GM12873 (cell line): ENCODE measurements at regions not wholly inside any gene's neighbourhood (a gene's known extent, or its start where the extent isn't known, plus 50 kb on each side); places are given as distances from the start of the nearest gene placed in this dataset.

Experiments
- CTCF ChIP-seq: IDR thresholded peaks from 2 replicates; pipeline ENCODE4 v1.5.1; 2012; ENCODE audit warnings: low read depth, mild to moderate bottlenecking, moderate library complexity, low read length, control low read depth; ENCODE audit not compliant: insufficient read depth; ENCODE audit errors: missing control alignments

- no peak for TF ChIP-seq CTCF
Observed at GRCh38 chr10:104563548-104563947, 77.5 kb upstream of the SORCS3 start.

DNA sequence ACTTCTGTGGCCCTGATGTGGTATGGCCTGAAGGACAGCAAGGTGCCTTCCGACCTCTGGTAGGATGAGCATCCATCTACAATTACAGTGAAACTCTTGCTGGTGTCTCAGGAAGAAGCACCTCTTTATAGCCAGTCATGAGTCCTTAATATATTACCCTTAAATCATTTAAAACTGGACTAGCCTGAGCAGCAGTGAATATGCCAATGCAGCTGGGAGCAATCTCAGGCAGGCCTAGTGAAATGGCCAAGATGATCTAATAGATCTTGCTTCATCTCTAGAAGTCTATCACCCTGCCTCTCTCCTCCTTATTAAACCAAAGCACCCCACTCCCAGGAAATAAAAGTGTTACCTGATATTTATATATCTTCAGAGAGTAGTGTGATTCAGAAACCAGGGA lies 66.7 kb upstream of the SORCS3 start:
- TF ChIP-seq CTCF = no peak

GRCh38 chr10:104574838-104575237 lies 66.3 kb upstream of the SORCS3 start:
- no peak for TF ChIP-seq CTCF

DNA sequence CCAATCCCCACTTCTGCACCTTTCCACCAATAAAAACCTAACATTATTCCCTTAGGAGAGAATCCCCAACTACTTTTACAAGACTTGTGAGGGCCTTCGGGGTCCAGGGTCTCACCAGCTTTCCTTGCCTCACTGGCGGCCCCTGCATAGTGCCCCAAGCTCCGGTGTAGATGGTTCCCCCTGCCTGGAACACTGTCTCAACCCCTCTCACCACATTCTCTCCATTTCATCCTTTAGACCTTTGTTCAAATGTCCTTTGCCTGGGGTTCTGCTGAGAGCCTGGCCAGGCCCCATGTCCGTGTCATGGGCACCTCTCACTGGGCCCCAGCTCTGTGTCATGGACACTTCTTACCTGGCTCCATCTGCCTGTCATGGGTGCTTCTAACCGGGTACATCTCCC lies 64.5 kb upstream of the SORCS3 start:
- no peak for TF ChIP-seq CTCF

DNA sequence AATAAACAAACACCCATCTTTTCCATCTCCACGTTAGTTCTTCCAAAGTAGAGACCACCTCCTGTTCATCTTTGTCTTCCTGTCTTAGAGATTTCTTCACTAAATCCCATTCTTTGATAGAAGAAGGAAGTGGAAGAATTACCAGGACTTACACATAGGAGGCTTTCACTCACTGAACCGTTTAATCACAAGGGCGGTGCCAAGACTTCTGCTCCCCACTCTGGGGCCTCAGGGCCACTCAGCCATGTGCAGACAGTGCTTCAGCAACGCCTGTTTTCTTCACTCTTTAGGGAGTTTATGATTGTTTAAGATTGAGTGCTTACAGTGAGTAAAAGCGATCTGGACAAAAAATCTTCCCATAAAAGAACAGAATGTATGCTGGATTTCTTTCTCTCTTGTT lies 63.9 kb upstream of the SORCS3 start:
- TF ChIP-seq CTCF = no peak

GRCh38 chr10:104577861-104578521 lies 63.1 kb upstream of the SORCS3 start:
- no peak for TF ChIP-seq CTCF

- TF ChIP-seq CTCF = no peak
Observed at GRCh38 chr10:104578671-104579070, 62.4 kb upstream of the SORCS3 start.
